K562 (cell line): ENCODE measurements at regions not wholly inside any gene's neighbourhood (a gene's known extent, or its start where the extent isn't known, plus 50 kb on each side); places are given as distances from the start of the nearest gene placed in this dataset.

Experiments
- ATAC-seq: fragments of 200-7000 bp; cut with Tn5 transposase; 3 replicates; pipeline ENCODE4 v1.9.1; 2020; ENCODE audit warnings: moderate library complexity
- BruUV-seq: library from RNA; stranded (reverse); fragments of 400-500 nt; replicated peaks from 2 replicates; lab custom pipeline; 2021; lab: Mats Ljungman, UMichigan
- CTCF ChIA-PET: fragments of 300-600 bp; formaldehyde crosslinking; extraction: SDS; loops from one replicate; lab custom pipeline; 2021; ENCODE audit warnings: low intra/inter-chr PET ratio; lab: Yijun Ruan, JAX
- POLR2A ChIA-PET: fragments of 300-600, 350-650 bp; sonication (Branson Sonifier 250); formaldehyde crosslinking; extraction: SDS; loops from one replicate; lab custom pipeline; 2021; ENCODE audit warnings: antibody characterized with exemption, inconsistent platforms; lab: Yijun Ruan, JAX
- DNase-seq, 4 experiments: peaks; one replicate each; pipeline versions ENCODE4 v3.0.0 to v3.0.0-alpha.2; 2011 to 2018; ENCODE audit warnings: low spot score in 3 of 4, mixed read lengths in 3 of 4; ENCODE audit errors: extremely low read depth in 1 of 4
- FAIRE-seq: peaks from 2 replicates; lab custom pipeline; 2011; peaks lifted over from hg19 to GRCh38; lab: Jason Lieb, UNC
- H2AFZ ChIP-seq: 2 replicates; pipeline ENCODE4 v1.6.0; 2011; ENCODE audit warnings: low read depth, low read length, control low read depth, inconsistent platforms
- H3K27ac ChIP-seq: fragments of 200-600 bp; 3 replicates; pipeline ENCODE4 v1.8.0; 2011; ENCODE audit warnings: low read depth, mild to moderate bottlenecking, control low read depth, inconsistent platforms, low read length, moderate library complexity, mixed read lengths; ENCODE audit errors: extremely low read depth
- H3K27me3 ChIP-seq, 2 experiments: fragments of 300-600 bp in 1 of 2; 2 replicates in 1 of 2; 3 replicates in 1 of 2; pipeline versions ENCODE4 v1.6.0 to v1.8.0; 2011; ENCODE audit warnings: inconsistent platforms in 2 of 2, low read length in 2 of 2, mild to moderate bottlenecking in 1 of 2, mixed read lengths in 1 of 2, moderate library complexity in 1 of 2; ENCODE audit not compliant: control insufficient read depth in 2 of 2, insufficient read depth in 2 of 2
- H3K36me3 ChIP-seq: fragments of 300-600 bp; 3 replicates; pipeline ENCODE4 v1.8.0; 2011; ENCODE audit warnings: mild to moderate bottlenecking, low read length, inconsistent platforms; ENCODE audit not compliant: control insufficient read depth, insufficient read depth
- H3K4me1 ChIP-seq, 2 experiments: fragments of 200-600 bp in 1 of 2; replicated peaks in 1 of 2; 2 replicates in 1 of 2; 3 replicates in 1 of 2; pipeline versions ENCODE4 v1.5.1 to v1.8.0; 2011; ENCODE audit warnings: inconsistent platforms in 2 of 2, low read length in 2 of 2, mild to moderate bottlenecking in 1 of 2, mixed read lengths in 1 of 2, moderate library complexity in 1 of 2; ENCODE audit not compliant: control insufficient read depth in 2 of 2, insufficient read depth in 2 of 2
- H3K4me2 ChIP-seq: 2 replicates; pipeline ENCODE4 v1.6.1; 2011; ENCODE audit warnings: low read length, control low read depth, inconsistent platforms, mixed read lengths; ENCODE audit not compliant: insufficient read depth
- H3K4me3 ChIP-seq: fragments of 200-600 bp; sonication (generic), shearing (Covaris generic); 2 replicates; pipeline ENCODE4 v1.5.1; 2016; ENCODE audit warnings: control low read depth, inconsistent platforms
- H3K79me2 ChIP-seq: fragments of 200-600 bp; 3 replicates; pipeline ENCODE4 v1.8.0; 2011; ENCODE audit warnings: low read length, inconsistent platforms; ENCODE audit not compliant: control insufficient read depth, insufficient read depth
- H3K9ac ChIP-seq, 2 experiments: 2 replicates each; pipeline versions ENCODE4 v1.6.0 to v1.6.1; 2011; ENCODE audit warnings: low read depth in 2 of 2, low read length in 2 of 2, control low read depth in 1 of 2, inconsistent platforms in 1 of 2, mild to moderate bottlenecking in 1 of 2, mixed read lengths in 1 of 2; ENCODE audit not compliant: insufficient read depth in 1 of 2
- H3K9me1 ChIP-seq: one replicate; pipeline ENCODE4 v1.6.0; 2011; ENCODE audit warnings: inconsistent platforms, mild to moderate bottlenecking, low read length, moderate library complexity; ENCODE audit not compliant: control insufficient read depth, insufficient read depth
- H3K9me3 ChIP-seq: replicated peaks from 2 replicates; pipeline ENCODE4 v1.5.1; 2011; ENCODE audit warnings: low read depth, low read length, inconsistent platforms; ENCODE audit not compliant: control insufficient read depth, insufficient read depth
- H4K20me1 ChIP-seq: replicated peaks from 2 replicates; pipeline ENCODE4 v1.6.1; 2011; ENCODE audit warnings: low read length, inconsistent platforms, mixed read lengths; ENCODE audit not compliant: control insufficient read depth, insufficient read depth
- CREB3 ChIP-seq: fragments of 450-650 bp; conservative IDR thresholded peaks from 2 replicates; pipeline ENCODE4 v1.6.1; 2016; ENCODE audit warnings: missing genetic modification characterization, low read depth, mild to moderate bottlenecking, missing compliant biosample characterization, moderate library complexity
- DPF2 ChIP-seq: fragments of 450-650 bp; IDR thresholded peaks from 2 replicates; pipeline ENCODE4 v1.6.1; 2016
- E2F8 ChIP-seq: fragments of 450-650 bp; IDR thresholded peaks from 2 replicates; pipeline ENCODE4 v1.7.1; 2018; ENCODE audit warnings: mild to moderate bottlenecking, low read depth; ENCODE audit not compliant: partially characterized antibody
- ELF4 ChIP-seq: fragments of 450-650 bp; formaldehyde crosslinking; IDR thresholded peaks from 2 replicates; pipeline ENCODE4 v1.4.0; 2022; ENCODE audit warnings: missing genetic modification characterization
- KDM1A ChIP-seq, 2 experiments: fragments of 450-650 bp; IDR thresholded peaks; 2 replicates each; pipeline ENCODE4 v1.6.1; 2016; ENCODE audit warnings: mild to moderate bottlenecking in 2 of 2
- PKNOX1 ChIP-seq: fragments of 450-650 bp; IDR thresholded peaks from 2 replicates; pipeline ENCODE4 v1.6.1; 2016
- SRSF1 ChIP-seq: fragments of 200-400 bp; formaldehyde crosslinking; IDR thresholded peaks from 2 replicates; pipeline ENCODE4 v1.6.1; 2017; ENCODE audit warnings: mild to moderate bottlenecking, low read depth, low read length, moderate library complexity
- ZBTB8A ChIP-seq: fragments of 450-650 bp; IDR thresholded peaks from 2 replicates; pipeline ENCODE4 v1.6.1; 2018; ENCODE audit warnings: mild to moderate bottlenecking, moderate library complexity; ENCODE audit not compliant: partially characterized antibody
- WGBS: fragments of 100-300 bp; shearing (Covaris generic); methylation state at CpG from one replicate; pipeline ENCODE4 v1.1.6; 2016; ENCODE audit warnings: low coverage, mixed read lengths; ENCODE audit not compliant: insufficient coverage; ENCODE audit errors: missing lambda C conversion rate; 5-methylcytosine and 5-hydroxymethylcytosine counted together
- in situ Hi-C: fragments of 300-500 bp; cut with MboI; formaldehyde crosslinking; loops from 4 replicates; pipeline ENCODE4 v1.15.0; 2018; ENCODE audit warnings: inconsistent platforms, mixed read lengths
- intact Hi-C: fragments of 100-400 bp; cut with micrococcal nuclease; formaldehyde crosslinking; loops from 2 replicates; pipeline ENCODE4 v1.14.2; 2022

- H3K9me3 ChIP-seq = no peaks in the 10 kb centered on the region
- POLR2A ChIA-PET = no interaction called here
- no peaks in the 10 kb centered on the region for H3K9me1 ChIP-seq
- BruUV-seq = no TSS peak
- H3K4me1 ChIP-seq = no peaks in the 10 kb centered on the region
- no peaks in the 10 kb centered on the region for H3K36me3 ChIP-seq
- no peak overlapping the region for H3K4me3 ChIP-seq
- H3K9ac ChIP-seq = no peak overlapping the region
- H3K27me3 ChIP-seq = no peaks in the 10 kb centered on the region
- DNase-seq (no peak), ATAC-seq (no peak), FAIRE-seq (no peak)
- TF ChIP-seq E2F8 (no peak), PKNOX1 (no peak), DPF2 (no peak), CREB3 (no peak), SRSF1 (no peak), ZBTB8A (no peak), ELF4 (CRISPR knock-in tag) (no peak), KDM1A (IDR thresholded peaks at IDR 0.05) (no peak)
- no peak overlapping the region for H3K4me2 ChIP-seq
- intact Hi-C loops (no loop called here), in situ Hi-C loops (no loop called here)
- no peak overlapping the region for H2AFZ ChIP-seq
- H3K27ac ChIP-seq = no peak overlapping the region
- WGBS = 0% methylated on average over 1 of the region's 1 CpG
- CTCF ChIA-PET = no interaction called here
- H4K20me1 ChIP-seq = no peaks in the 10 kb centered on the region
- no peaks in the 10 kb centered on the region for H3K79me2 ChIP-seq
Measured at GRCh38 chr18:44341759-44342158, 338.9 kb upstream of the SETBP1 start.
